ENCODE measurements at regions not wholly inside any gene's neighbourhood (a gene's known extent, or its start where the extent isn't known, plus 50 kb on each side); places are given as distances from the start of the nearest gene placed in this dataset.

DNA sequence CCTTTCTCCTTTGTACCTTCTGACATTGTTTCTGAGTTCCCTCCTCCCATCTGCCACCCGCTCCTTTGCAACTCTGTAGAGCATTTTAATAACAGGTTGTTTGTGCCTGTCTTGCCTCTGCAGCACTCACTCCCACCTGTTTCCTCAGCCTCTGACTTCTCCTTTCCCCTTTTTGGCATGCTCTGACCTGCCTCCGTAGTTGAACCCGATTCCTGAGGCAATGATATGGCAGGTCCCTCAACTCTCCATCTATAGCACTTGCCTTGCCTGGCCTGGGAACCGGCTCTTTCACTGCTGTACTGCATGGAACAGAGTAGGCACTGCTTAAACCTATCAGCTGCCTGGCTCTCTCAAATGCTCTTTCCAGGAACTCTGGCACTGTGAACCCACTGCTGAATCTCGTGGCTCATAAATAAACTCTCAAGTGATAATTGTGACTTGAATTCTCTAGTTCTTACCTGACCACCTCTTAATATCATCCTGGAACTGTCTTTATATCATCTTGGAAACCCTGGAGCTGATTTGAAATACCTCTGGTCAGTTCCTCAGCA is 50.3 kb downstream of the UTRN start:
- ATAC-seq (peak; percentile 13), DNase-seq (no peak)
- intact Hi-C loops (cut with micrococcal nuclease) = no loop called here
- ChIA-PET POLR2A (interaction anchor here (1.2 to 2.7 kb wide), 2 partner anchors 8 to 16 kb away, joined by 3 to 12 read pairs; no protein-coding TSS in a partner anchor), CTCF (no interaction called here)
- peak overlapping the region; percentile 44 for H3K4me3 Mint-ChIP-seq
- H3K9me3 Mint-ChIP-seq = no peaks in the 10 kb centered on the region
- H3K36me3 Mint-ChIP-seq (ENCODE audit: low read depth) = no peaks in the 10 kb centered on the region
- H3K27me3 Mint-ChIP-seq = no peaks in the 10 kb centered on the region
- peak overlapping the region; percentile 79 for H3K27ac Mint-ChIP-seq
- TF ChIP-seq CTCF (IDR thresholded peaks at IDR 0.05) = no peak
- peaks cover 51% of the 10 kb centered on the region for H3K4me1 Mint-ChIP-seq (ENCODE audit: low read depth)

DNA sequence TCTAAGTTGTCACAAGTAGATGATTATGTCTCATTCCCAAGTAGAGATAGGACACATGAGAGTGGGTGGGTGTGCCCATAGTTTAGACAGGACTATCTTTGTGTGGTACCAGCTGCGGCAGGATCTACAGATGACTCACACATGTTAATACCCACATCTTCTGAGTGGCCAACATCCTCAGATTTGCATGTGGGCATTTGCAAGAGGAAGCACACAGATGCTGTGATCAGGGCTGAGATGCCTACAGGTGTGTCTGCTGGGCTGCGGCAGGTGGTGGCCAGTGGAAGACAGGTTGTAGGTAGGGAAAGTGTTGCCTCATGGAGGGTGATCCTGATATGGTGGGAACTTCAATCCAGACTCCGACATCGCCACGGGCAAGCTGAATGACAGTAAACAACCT is 50.8 kb downstream of the UTRN start:
- no peaks in the 10 kb centered on the region for H3K9me3 Mint-ChIP-seq
- no peaks in the 10 kb centered on the region for H3K36me3 Mint-ChIP-seq (ENCODE audit: low read depth)
- H3K27me3 Mint-ChIP-seq = no peaks in the 10 kb centered on the region
- ChIA-PET POLR2A (interaction anchor here (2.7 kb wide), 1 partner anchor 7 kb away, joined by 12 read pairs; no protein-coding TSS in a partner anchor), CTCF (no interaction called here)
- peak overlapping the region; percentile 79 for H3K27ac Mint-ChIP-seq
- intact Hi-C loops (cut with micrococcal nuclease) = no loop called here
- peak; percentile 59 for ATAC-seq
- peak overlapping the region; percentile 44 for H3K4me3 Mint-ChIP-seq
- DNase-seq = peak; percentile 70
- H3K4me1 Mint-ChIP-seq (ENCODE audit: low read depth) = peaks cover 57% of the 10 kb centered on the region
- no peak for TF ChIP-seq CTCF (IDR thresholded peaks at IDR 0.05)

DNA sequence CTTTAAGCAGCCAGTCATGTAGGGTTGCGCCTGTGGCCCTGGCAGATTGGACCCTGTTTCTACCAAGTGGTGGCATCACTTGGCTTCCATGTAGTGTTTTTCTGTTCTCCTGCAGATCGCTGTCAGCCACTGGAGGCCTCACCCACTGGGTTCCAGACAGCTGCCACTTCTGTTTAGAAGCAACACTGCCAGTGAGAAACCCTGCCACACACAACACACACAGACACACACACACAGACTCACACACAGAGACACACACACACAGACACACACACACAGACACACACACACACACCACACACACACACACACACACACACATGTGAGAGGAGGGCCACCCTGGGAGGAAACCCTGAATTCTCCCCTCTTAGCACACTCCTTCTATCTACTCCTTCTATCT is 51.8 kb downstream of the UTRN start:
- DNase-seq (no peak), ATAC-seq (no peak)
- ChIA-PET POLR2A (interaction anchor here (0.7 to 1.4 kb wide), 2 partner anchors 8 to 25 kb away, joined by 4 read pairs; no protein-coding TSS in a partner anchor), CTCF (no interaction called here)
- intact Hi-C loops (cut with micrococcal nuclease) = no loop called here
- Mint-ChIP-seq H3K4me1 (ENCODE audit: low read depth) (peaks cover 63% of the 10 kb centered on the region), H3K27me3 (no peaks in the 10 kb centered on the region), H3K9me3 (no peaks in the 10 kb centered on the region), H3K36me3 (ENCODE audit: low read depth) (no peaks in the 10 kb centered on the region), H3K4me3 (no peak overlapping the region), H3K27ac (peak overlapping the region; percentile 39)
- no peak for TF ChIP-seq CTCF (IDR thresholded peaks at IDR 0.05)

DNA sequence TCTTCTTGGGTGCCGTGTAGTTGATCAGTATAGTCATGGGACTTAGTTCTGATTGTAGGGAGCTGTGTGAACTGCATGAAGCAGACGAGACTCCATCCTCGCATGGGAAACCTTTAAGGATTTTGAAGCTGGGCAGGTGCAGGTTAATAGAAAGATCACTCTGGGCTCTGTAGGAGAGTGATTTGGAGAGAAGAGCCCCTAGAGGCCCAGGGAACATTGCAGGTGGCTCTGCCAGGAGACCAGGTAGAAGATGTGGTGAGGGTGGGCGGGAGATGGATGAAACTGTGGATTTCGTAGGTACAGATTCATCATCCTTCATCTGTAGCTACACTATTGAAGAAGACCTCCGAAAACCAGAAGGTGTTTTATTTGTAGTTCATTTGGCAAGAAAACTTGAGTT is 53.3 kb downstream of the UTRN start:
- ATAC-seq = no peak
- no peaks in the 10 kb centered on the region for H3K9me3 Mint-ChIP-seq
- ChIA-PET POLR2A (interaction anchor here (0.7 to 1.0 kb wide), 2 partner anchors 8 to 11 kb away, joined by 3 read pairs; no protein-coding TSS in a partner anchor), CTCF (interaction anchor here (1.6 kb wide), 1 partner anchor 187 kb away, joined by 4 read pairs; no protein-coding TSS in a partner anchor)
- H3K4me1 Mint-ChIP-seq (ENCODE audit: low read depth) = peaks cover 74% of the 10 kb centered on the region
- H3K27ac Mint-ChIP-seq = no peak overlapping the region
- H3K4me3 Mint-ChIP-seq = no peak overlapping the region
- no peak for TF ChIP-seq CTCF (IDR thresholded peaks at IDR 0.05)
- intact Hi-C loops (cut with micrococcal nuclease) = no loop called here
- H3K36me3 Mint-ChIP-seq (ENCODE audit: low read depth) = no peaks in the 10 kb centered on the region
- no peak for DNase-seq
- H3K27me3 Mint-ChIP-seq = no peaks in the 10 kb centered on the region

GRCh38 chr6:144338951-144339700 is 54.0 kb downstream of the UTRN start:
- Mint-ChIP-seq H3K9me3 (no peaks in the 10 kb centered on the region), H3K27ac (no peak overlapping the region), H3K27me3 (no peaks in the 10 kb centered on the region), H3K4me3 (no peak overlapping the region), H3K4me1 (ENCODE audit: low read depth) (peaks cover 72% of the 10 kb centered on the region), H3K36me3 (ENCODE audit: low read depth) (no peaks in the 10 kb centered on the region)
- DNase-seq = no peak
- POLR2A ChIA-PET = interaction anchor here (0.7 to 1.0 kb wide), 2 partner anchors 8 to 11 kb away, joined by 3 read pairs; no protein-coding TSS in a partner anchor
- no peak for TF ChIP-seq CTCF (IDR thresholded peaks at IDR 0.05)
- intact Hi-C loops (cut with micrococcal nuclease) = no loop called here
- ATAC-seq = no peak
- CTCF ChIA-PET = interaction anchor here (1.6 kb wide), 1 partner anchor 188 kb away, joined by 4 read pairs; no protein-coding TSS in a partner anchor
